Thoracic aorta (tissue), 2 donors: ENCODE measurements at regions not wholly inside any gene's neighbourhood (a gene's known extent, or its start where the extent isn't known, plus 50 kb on each side); places are given as distances from the start of the nearest gene placed in this dataset.
A peak's percentile ranks its signal among the peaks of the same experiment; 100 is the strongest.

Source experiments
- ATAC-seq: fragments of 150-250 bp; one replicate; pipeline ENCODE4 v1.8.0; 2017; ENCODE audit warnings: low read depth; ENCODE audit not compliant: insufficient number of reproducible peaks, low FRiP score
- DNase-seq: peaks from one replicate; pipeline ENCODE4 v3.0.0-alpha.2; 2020; ENCODE audit warnings: low spot score
- H3K27ac ChIP-seq, 2 donors: fragments of 200-600 bp; sonication (generic); 1 replicate in 1 of 2; 2 replicates in 1 of 2; pipeline ENCODE4 v1.5.1; 2016; ENCODE audit warnings: mild to moderate bottlenecking in 2 of 2, moderate library complexity in 2 of 2
- H3K27me3 ChIP-seq: fragments of 200-600 bp; sonication (generic); replicated peaks from 2 replicates; pipeline ENCODE4 v1.6.0; 2016; ENCODE audit warnings: mild to moderate bottlenecking; ENCODE audit not compliant: insufficient read depth
- H3K36me3 ChIP-seq: fragments of 200-600 bp; sonication (generic); one replicate; pipeline ENCODE4 v1.5.1; 2016
- H3K4me1 ChIP-seq, 2 donors: fragments of 200-600 bp; sonication (generic); 1 replicate in 1 of 2; 2 replicates in 1 of 2; pipeline versions ENCODE4 v1.5.1 to v1.6.0; 2016; ENCODE audit warnings: low read depth in 2 of 2, mild to moderate bottlenecking in 1 of 2; ENCODE audit not compliant: control insufficient read depth in 1 of 2
- H3K4me3 ChIP-seq: fragments of 200-600 bp; sonication (generic); 2 replicates; pipeline ENCODE4 v1.5.1; 2016; ENCODE audit warnings: mild to moderate bottlenecking
- H3K9me3 ChIP-seq: fragments of 200-600 bp; sonication (generic); 2 replicates; pipeline ENCODE4 v1.5.1; 2016
- CTCF ChIP-seq: fragments of 200-600 bp; sonication (generic); IDR thresholded peaks from one replicate; pipeline ENCODE4 v1.5.1; 2019; ENCODE audit warnings: antibody characterized with exemption

- no peak for TF ChIP-seq CTCF
- peak overlapping the region; percentile 71 to 73 for H3K27ac ChIP-seq
- no peaks in the 10 kb centered on the region for H3K27me3 ChIP-seq
- H3K4me1 ChIP-seq: peaks cover 31 to 54% of the 10 kb centered on the region in 2 donors
- no peaks in the 10 kb centered on the region for H3K9me3 ChIP-seq
- peak overlapping the region; percentile 61 for H3K4me3 ChIP-seq
- no peaks in the 10 kb centered on the region for H3K36me3 ChIP-seq
- no peak for DNase-seq
- ATAC-seq: no peak
Measured at GRCh38 chr12:24537083-24537860, 411.6 kb downstream of the BCAT1 start.

- DNase-seq (no peak), ATAC-seq (no peak)
- Histone ChIP-seq H3K4me1 (peaks cover 31 to 56% of the 10 kb centered on the region in 2 donors), H3K9me3 (no peaks in the 10 kb centered on the region), H3K36me3 (no peaks in the 10 kb centered on the region), H3K4me3 (peak overlapping the region; percentile 54), H3K27ac (peak overlapping the region; percentile 19 to 73), H3K27me3 (no peaks in the 10 kb centered on the region)
- TF ChIP-seq CTCF: no peak
Measured at GRCh38 chr12:24535334-24536069, 413.4 kb downstream of the BCAT1 start.

GRCh38 chr12:24534622-24535021 is 414.3 kb downstream of the BCAT1 start:
- peaks cover 31 to 62% of the 10 kb centered on the region in 2 donors for H3K4me1 ChIP-seq

GRCh38 chr12:24533716-24534352 is 415.1 kb downstream of the BCAT1 start:
- Histone ChIP-seq H3K4me3 (no peak overlapping the region), H3K27me3 (no peaks in the 10 kb centered on the region), H3K36me3 (no peaks in the 10 kb centered on the region), H3K9me3 (no peaks in the 10 kb centered on the region), H3K4me1 (peaks cover 31 to 56% of the 10 kb centered on the region in 2 donors), H3K27ac (peak overlapping the region; percentile 19 to 73)
- no peak for TF ChIP-seq CTCF
- DNase-seq: no peak
- no peak for ATAC-seq

More at GRCh38 chr12:24534622-24535021, 414.3 kb downstream of the BCAT1 start:
- no peak for DNase-seq
- peak overlapping the region; percentile 54 for H3K4me3 ChIP-seq
- H3K27me3 ChIP-seq: no peaks in the 10 kb centered on the region
- no peaks in the 10 kb centered on the region for H3K36me3 ChIP-seq
- no peak for ATAC-seq
- H3K27ac ChIP-seq: peak overlapping the region; percentile 19 to 73
- H3K9me3 ChIP-seq: no peaks in the 10 kb centered on the region
- no peak for TF ChIP-seq CTCF

- ATAC-seq (no peak), DNase-seq (no peak)
- H3K27me3 ChIP-seq: no peaks in the 10 kb centered on the region
- H3K36me3 ChIP-seq: no peaks in the 10 kb centered on the region
- no peaks in the 10 kb centered on the region for H3K9me3 ChIP-seq
- no peak for TF ChIP-seq CTCF
- no peak overlapping the region for H3K27ac ChIP-seq
- peaks cover 25 to 47% of the 10 kb centered on the region in 2 donors for H3K4me1 ChIP-seq
- no peak overlapping the region for H3K4me3 ChIP-seq
Measured at GRCh38 chr12:24530689-24531088, 418.2 kb downstream of the BCAT1 start.
